ENCODE measurements at regions not wholly inside any gene's neighbourhood (a gene's known extent, or its start where the extent isn't known, plus 50 kb on each side); places are given as distances from the start of the nearest gene placed in this dataset.

DNA sequence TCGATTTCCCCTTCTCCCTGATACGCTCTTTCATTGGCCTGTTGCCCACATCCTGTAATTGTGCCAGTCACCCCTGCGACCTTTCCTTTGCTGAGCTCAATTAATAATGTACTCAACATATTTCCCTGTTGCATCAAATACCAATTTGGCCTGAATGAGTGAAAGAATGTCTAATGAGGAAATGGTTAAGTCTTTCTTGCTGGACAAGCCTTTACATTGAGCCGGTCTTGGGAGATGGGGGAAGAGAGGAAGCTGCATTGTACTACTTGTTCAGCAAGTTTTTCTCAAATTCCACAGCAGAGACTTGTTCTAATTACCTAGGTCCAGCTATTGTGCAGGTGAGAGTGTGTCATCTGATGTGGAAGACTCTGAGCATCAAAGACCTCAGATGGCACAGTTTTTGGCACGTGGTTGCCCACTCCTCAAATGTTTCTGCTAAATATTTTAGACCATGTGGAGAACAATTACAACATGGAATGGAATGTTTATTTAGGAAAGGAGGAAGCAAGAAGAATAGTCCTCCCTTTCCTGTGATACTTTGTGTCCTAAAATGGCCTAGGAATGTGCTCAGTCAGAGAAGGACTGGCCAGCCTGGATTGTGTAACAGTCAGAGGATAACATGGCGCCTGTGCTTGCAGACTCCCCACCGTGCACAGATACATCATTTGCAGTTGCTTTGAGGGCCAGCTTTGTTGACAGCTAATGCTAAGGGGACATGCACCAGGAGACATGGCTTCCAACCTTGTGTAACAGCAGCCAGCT is 129.5 kb upstream of the E2F8 start:
- TF ChIP-seq, protein P1, sequence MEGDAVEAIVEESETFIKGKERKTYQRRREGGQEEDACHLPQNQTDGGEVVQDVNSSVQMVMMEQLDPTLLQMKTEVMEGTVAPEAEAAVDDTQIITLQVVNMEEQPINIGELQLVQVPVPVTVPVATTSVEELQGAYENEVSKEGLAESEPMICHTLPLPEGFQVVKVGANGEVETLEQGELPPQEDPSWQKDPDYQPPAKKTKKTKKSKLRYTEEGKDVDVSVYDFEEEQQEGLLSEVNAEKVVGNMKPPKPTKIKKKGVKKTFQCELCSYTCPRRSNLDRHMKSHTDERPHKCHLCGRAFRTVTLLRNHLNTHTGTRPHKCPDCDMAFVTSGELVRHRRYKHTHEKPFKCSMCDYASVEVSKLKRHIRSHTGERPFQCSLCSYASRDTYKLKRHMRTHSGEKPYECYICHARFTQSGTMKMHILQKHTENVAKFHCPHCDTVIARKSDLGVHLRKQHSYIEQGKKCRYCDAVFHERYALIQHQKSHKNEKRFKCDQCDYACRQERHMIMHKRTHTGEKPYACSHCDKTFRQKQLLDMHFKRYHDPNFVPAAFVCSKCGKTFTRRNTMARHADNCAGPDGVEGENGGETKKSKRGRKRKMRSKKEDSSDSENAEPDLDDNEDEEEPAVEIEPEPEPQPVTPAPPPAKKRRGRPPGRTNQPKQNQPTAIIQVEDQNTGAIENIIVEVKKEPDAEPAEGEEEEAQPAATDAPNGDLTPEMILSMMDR (IDR thresholded peaks at IDR 0.05), result no peak
- TF ChIP-seq EP300 (IDR thresholded peaks at IDR 0.05), result peak in 1 of 2 donors; percentile 95
- no peak overlapping the region for H3K4me3 ChIP-seq
- H3K36me3 ChIP-seq, result no peaks in the 10 kb centered on the region
- H3K4me1 ChIP-seq, result peaks cover 0 to 51% (median 10%) of the 10 kb centered on the region in 4 donors
- no peaks in the 10 kb centered on the region for H3K9me3 ChIP-seq
- no peaks in the 10 kb centered on the region for H3K27me3 ChIP-seq
- H3K27ac ChIP-seq, result peak overlapping the region in 2 of 4 donors; percentile 36 to 43
- WGBS, 2 donors, result 24 to 27% methylated on average over 7 of the region's 7 CpGs
- DNase-seq (ENCODE audit: low spot score in 2 of 2), result peak; percentile 42 to 81

DNA sequence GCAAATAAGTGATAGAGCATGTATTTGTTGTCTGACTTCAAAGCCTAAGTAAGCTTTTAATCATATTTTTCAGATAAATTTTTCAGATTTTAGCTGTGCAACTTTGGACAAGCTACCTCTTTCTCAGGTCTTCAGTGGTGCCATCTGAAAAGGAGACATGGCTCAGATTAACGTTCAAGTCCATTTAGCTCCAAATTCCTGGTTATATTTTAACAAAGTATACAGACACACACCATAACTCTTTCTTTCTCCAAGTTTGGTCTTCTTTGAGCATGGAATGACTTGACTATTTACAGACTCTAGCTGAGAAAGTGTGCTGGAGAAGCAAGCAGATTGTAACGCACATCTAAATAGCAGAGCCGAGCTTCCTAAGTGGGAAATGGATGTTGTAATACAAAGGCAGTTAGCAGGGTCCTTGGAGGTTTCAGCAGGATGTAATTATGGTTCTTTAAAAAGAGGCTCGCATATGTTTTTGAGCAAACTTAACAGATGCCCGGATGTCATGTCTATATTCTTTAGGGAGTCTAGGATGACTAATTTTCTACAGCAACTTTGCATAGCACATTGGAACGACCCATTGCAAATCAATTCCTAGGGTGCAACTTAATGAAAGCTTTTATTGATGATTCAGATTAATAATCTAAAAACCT is 128.1 kb upstream of the E2F8 start:
- Histone ChIP-seq H3K36me3 (no peaks in the 10 kb centered on the region), H3K4me1 (peaks cover 0 to 51% (median 10%) of the 10 kb centered on the region in 4 donors), H3K4me3 (no peak overlapping the region), H3K27ac (peak overlapping the region in 1 of 4 donors; percentile 20), H3K9me3 (no peaks in the 10 kb centered on the region), H3K27me3 (no peaks in the 10 kb centered on the region)
- WGBS, 2 donors, result 47 to 51% methylated on average over 6 of the region's 6 CpGs
- DNase-seq (ENCODE audit: low spot score in 2 of 2), result no peak
- TF ChIP-seq POLR2A (IDR thresholded peaks at IDR 0.05), result no peak
- TF ChIP-seq, protein P1 (IDR thresholded peaks at IDR 0.05), result no peak
- peak in 1 of 2 donors; percentile 26 for TF ChIP-seq EP300 (IDR thresholded peaks at IDR 0.05)

DNA sequence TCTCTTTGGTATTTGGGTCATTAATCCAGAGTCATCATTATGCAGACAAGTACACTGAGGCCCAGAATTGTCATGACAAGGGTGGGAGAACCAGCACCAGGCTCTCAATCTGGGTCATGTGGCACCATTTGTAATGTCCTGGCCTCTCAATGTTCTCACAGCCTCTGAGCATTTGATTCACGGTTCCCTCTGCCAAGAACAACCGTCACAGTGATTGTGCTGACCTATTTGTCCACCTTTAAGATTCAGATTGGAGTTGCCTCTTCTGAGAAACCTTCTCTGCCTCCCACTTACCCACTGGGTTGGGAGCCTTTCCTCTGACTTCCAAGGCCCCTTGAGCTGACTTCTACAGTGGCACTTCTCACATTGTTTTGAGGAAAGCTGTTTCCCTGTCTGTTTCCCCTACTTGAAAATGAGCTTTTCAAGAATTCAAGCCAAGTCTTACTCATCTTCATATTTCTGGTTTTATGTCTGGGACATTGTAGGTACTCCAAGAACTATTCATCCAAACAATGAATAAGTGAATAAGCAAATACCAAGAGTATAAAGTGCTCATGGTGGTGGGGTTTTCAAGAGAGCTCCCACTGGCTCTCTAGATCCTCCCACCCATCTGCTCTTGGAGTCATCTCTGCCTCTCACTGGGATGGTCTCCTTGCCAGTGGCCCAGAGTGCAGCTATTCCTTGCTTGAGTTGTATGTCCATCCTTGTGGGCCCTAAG is 126.4 kb upstream of the E2F8 start:
- DNase-seq (ENCODE audit: low spot score in 2 of 2), result peak in 1 of 2 donors; percentile 68
- Histone ChIP-seq H3K4me3 (no peak overlapping the region), H3K36me3 (no peaks in the 10 kb centered on the region), H3K27me3 (no peaks in the 10 kb centered on the region), H3K9me3 (no peaks in the 10 kb centered on the region), H3K27ac (peak overlapping the region; percentile 14 to 72 (median 20)), H3K4me1 (peaks cover 0 to 51% (median 10%) of the 10 kb centered on the region in 4 donors)
- WGBS, 2 donors, result 63 to 67% methylated on average over 2 of the region's 2 CpGs
- TF ChIP-seq EP300 (IDR thresholded peaks at IDR 0.05), result peak in 1 of 2 donors; percentile 47
- no peak for TF ChIP-seq POLR2A (IDR thresholded peaks at IDR 0.05)

DNA sequence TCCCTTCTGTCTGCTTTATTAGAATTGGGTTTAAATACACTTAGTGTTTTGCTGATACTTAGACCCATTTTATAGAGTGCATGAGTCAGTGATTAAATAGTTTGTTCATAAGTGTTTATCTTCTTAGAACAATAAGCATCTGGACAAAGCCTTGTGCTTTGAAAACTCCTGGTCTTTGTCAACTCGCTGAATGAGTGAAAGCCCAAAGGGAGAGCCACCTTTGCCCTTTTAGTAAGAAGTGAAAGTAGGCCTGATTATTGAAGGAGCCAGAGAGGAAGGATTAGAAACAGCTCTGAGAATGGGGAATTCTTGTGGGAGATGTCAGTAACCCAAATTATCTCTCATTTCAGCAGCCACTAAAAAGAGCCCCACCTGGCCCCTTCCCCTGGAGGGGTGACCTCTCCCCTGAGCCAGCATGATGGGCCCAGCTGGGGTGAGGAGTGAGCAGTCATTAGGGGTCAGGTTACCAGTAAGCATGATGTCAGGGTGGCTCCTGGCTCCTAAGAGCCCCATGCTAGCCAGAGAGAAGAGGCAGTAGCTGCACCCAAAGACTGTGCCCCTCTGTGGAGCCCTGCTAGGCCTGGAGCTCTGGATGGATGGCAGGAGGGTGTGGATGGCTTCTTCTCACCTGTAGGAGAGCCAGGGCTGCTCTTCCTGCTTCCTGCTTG is 125.1 kb upstream of the E2F8 start:
- WGBS, 2 donors, result 48 to 63% methylated on average over 1 of the region's 1 CpG
- peak overlapping the region; percentile 19 to 72 (median 40) for H3K27ac ChIP-seq
- H3K27me3 ChIP-seq, result no peaks in the 10 kb centered on the region
- no peaks in the 10 kb centered on the region for H3K9me3 ChIP-seq
- H3K4me1 ChIP-seq, result peaks cover 0 to 47% (median 9%) of the 10 kb centered on the region in 4 donors
- H3K4me3 ChIP-seq, result no peak overlapping the region
- H3K36me3 ChIP-seq, result no peaks in the 10 kb centered on the region
- TF ChIP-seq EP300 (IDR thresholded peaks at IDR 0.05), result no peak
- TF ChIP-seq POLR2A (IDR thresholded peaks at IDR 0.05), result no peak
- TF ChIP-seq, protein P1 (IDR thresholded peaks at IDR 0.05), result no peak
- no peak for DNase-seq (ENCODE audit: low spot score in 2 of 2)

DNA sequence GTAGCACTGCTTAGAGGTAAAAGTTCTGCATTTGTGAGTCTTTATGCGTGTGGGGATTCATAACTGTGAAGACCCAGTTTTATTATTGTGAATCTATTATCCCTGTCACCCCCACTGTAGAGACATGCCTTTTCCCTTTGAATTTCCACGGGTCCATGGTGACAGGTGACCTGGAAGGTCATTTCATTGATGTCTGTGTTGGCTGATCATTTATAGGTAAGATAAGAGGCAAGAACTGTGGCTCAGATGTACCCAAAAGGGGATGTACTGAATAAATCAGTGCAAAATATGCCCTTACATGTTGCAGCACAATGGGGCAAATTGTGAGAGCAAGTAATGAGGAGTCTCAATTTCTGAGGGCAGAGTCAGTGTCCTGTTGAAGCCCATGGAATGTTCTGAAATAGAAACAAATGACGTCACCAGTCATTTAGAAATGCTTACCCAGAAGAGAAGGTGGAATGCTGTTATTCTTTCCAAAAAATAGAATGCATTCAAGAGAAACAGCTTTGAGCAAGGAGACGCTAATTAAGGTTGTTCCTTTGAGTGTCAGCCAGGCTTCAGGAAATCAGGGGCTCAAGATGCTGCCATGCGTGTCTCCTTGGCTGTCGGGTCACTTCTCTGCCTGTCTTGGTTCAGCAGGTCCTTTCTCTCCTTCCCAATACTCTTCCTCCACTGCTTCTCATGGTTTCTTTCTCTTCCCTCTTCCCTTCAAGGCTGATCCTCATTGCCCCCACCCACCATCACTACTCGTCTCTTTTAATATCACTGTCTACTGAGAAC is 118.7 kb upstream of the E2F8 start:
- H3K9me3 ChIP-seq, result no peaks in the 10 kb centered on the region
- peaks cover 0 to 3% (median 0%) of the 10 kb centered on the region in 4 donors for H3K4me1 ChIP-seq
- no peak overlapping the region for H3K4me3 ChIP-seq
- no peak overlapping the region for H3K27ac ChIP-seq
- TF ChIP-seq POLR2A (IDR thresholded peaks at IDR 0.05), result no peak
- TF ChIP-seq, protein P1 (IDR thresholded peaks at IDR 0.05), result no peak
- no peak for TF ChIP-seq EP300 (IDR thresholded peaks at IDR 0.05)
- H3K27me3 ChIP-seq, result peaks cover 0 to 5% of the 10 kb centered on the region in 2 donors
- WGBS, 2 donors, result 56 to 60% methylated on average over 7 of the region's 7 CpGs
- no peak for DNase-seq (ENCODE audit: low spot score in 2 of 2)
- no peaks in the 10 kb centered on the region for H3K36me3 ChIP-seq
